IPS DF 19.7 (cell line): ENCODE measurements at regions not wholly inside any gene's neighbourhood (a gene's known extent, or its start where the extent isn't known, plus 50 kb on each side); places are given as distances from the start of the nearest gene placed in this dataset.
"Not testable (repeated sequence)": the region's sequence is repeated elsewhere in the genome, so short reads cannot be mapped to it uniquely, and the experiment has no call there.

Experiments used
- DNase-seq: peaks from one replicate; pipeline ENCODE4 v3.0.0-alpha.2; 2013; ENCODE audit warnings: low read depth, low spot score

GRCh38 chr18:44536619-44537018 lies 144.1 kb upstream of the SETBP1 start:
- no peak for DNase-seq

- DNase-seq, result no peak
Measured at GRCh38 chr18:44537526-44537925, 143.2 kb upstream of the SETBP1 start.

GRCh38 chr18:44539926-44540325 lies 140.8 kb upstream of the SETBP1 start:
- no peak for DNase-seq

GRCh38 chr18:44541159-44541558 lies 139.5 kb upstream of the SETBP1 start:
- no peak for DNase-seq

- no peak for DNase-seq
Measured at GRCh38 chr18:44541781-44542180, 138.9 kb upstream of the SETBP1 start.

- DNase-seq, result no peak
Measured at GRCh38 chr18:44543387-44543786, 137.3 kb upstream of the SETBP1 start.

DNA sequence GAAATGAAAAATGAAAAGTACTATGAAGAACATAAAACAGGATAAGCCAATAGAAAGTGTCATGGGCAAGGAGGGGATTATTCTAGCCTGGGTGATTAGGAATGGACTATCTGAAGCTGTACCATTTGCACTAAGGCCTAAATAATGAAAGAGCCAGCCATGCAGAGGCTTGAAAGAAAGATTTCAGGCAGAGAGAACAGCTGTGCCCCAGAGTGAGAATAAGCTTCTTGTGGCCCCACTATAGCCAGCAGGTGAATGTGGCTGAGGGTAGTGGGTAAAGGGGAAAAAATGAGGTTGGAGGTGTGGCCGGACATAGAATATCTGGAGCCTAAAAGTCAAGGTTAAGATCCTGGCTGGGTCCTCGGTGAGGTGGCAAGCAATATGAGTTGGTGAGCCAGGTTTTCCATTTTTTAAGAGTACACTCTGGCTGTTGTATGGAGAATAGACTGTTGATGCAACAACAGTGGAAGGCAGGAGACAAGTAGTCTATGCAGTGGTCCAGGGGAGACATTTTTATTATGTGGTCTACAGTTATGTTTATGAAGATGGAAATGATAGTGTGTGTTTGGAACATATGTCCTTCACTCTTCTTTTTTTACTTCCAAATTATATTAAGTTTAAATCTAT lies 135.2 kb upstream of the SETBP1 start:
- no peak for DNase-seq

DNA sequence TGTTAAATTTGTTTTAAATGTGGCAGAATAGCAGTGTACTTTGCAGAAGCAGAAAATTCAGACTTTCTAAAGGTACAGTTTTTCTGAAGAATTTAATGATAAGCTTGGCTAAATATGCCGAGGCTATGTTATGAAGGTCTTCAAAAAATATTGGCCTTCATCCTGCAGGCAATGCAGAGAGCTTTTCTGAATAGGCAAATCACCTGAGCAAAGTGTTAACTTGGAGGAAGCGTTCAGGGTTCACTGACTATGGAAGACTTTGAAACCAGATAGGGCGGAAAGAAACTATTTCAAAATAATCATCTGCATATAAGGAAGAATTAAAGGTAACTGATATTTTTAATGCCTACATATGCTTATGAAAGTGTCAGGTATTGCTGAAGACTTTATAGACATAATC lies 133.7 kb upstream of the SETBP1 start:
- DNase-seq, result no peak

- DNase-seq, result no peak
Measured at GRCh38 chr18:44548291-44549221, 132.1 kb upstream of the SETBP1 start.

- peak; percentile 42 for DNase-seq
Measured at GRCh38 chr18:44552706-44553105, 128.0 kb upstream of the SETBP1 start.

DNA sequence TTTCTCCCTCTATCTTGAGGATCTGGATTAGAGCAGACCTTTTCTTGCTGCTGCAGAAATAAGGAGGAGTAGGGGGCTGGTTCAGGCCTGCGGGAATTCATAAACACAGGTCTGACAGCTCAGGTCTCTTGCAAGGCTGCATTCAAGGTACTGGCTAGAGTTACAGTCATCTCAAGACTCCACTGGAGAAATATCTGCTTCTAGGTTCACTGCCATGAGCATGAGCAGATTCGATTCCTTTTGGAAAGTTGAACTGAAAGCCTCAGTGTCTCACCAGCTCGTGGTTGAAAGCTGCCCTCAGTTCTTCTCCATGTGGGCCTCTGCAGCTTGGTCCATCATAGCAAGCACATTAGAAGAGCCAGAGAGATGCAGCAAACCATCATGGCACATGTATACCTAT lies 124.4 kb upstream of the SETBP1 start:
- no peak for DNase-seq

DNA sequence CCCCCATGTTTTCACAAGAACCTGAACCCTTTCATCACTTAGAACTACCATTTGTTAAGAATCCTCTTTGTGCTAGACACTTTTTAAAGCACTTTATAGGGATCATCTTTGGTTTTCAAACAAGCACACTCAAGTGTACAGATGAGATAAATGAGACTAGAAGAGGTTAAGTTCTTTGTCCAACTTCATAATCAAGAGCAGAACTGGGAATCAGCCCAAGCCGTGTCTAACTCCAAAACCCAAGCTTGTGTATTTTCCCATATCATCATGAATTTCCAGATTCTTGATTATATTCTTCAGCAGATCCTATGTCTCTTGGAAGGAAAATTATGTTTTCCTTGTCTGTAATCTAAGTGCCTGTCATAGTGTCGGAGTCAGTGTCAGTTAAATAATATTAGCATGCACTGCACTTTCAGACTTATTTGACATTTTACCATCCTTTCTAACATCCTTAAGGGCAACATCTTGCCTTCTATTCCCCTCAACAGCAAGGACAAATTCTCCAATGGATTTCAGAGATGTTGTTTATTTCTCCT lies 123.0 kb upstream of the SETBP1 start:
- DNase-seq, result no peak

GRCh38 chr18:44558767-44559166 lies 121.9 kb upstream of the SETBP1 start:
- no peak for DNase-seq

DNA sequence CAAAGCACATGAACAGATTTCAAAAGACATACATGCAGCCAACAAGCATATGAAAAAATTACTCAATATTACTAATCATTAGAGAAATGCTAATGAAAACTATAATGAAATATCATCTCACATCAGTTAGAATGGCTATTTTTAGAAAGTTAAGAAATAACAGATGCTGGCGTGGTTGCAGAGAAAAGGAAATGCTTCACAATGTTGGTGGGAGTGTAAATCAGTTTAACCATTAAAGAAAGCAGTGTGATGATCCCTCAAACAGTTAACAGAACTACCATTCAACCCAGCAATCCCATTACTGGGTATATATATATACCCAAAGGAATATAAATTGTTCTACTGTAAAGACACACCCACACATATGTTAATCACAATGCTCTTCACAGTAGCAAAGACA lies 117.7 kb upstream of the SETBP1 start:
- no peak for DNase-seq

- DNase-seq, result no peak
Measured at GRCh38 chr18:44564922-44565321, 115.8 kb upstream of the SETBP1 start.

GRCh38 chr18:44568342-44568741 lies 112.3 kb upstream of the SETBP1 start:
- no peak for DNase-seq

DNA sequence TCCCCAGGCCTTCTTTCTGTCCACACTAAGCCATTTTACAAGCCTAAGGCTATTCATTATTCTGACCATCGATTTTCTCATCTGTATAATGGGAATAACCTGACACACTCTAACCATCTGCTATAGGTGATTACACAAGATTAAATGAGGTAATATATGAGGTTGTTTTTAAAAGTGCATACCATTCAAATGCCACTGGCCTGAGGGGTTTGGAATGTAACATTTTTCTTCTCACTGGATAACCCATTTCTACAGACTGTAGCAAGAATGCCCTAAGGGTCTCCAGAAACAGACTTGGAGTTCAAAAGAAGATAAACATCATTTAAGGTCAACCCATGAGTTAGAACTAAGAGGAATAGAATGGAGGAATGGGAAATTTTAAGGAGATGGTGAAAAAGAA lies 111.7 kb upstream of the SETBP1 start:
- DNase-seq, result no peak

DNA sequence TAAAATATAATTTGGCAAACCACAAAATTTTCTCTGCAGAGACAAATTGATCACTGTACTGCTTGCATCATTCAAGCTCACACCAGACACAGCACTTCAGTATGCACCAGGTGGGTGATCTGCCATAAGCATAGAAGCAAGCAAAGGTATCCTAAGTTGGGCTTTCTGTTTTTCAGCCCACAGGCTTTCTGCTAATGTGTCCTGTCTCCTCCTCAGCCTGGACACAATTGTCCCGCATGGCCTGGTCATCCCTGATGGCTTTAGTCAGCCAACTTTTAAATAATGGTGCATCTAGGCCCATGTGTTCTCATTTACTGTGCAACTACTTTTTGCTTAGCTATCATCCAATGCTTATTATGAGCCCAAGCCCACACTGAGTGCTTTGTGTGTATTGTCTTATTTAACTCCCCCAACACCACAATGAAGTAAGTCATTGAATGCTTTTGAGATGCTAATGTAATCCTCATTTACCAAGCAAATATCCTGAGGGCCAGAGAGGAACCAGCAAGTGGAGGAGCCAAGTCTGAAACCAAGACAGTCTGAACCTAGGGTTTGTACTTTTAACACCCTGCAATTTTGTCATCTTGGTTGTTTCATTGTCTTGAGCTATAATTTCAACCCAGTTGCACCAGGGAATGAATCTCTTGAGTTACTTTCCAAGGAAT lies 111.2 kb upstream of the SETBP1 start:
- DNase-seq, result no peak

DNA sequence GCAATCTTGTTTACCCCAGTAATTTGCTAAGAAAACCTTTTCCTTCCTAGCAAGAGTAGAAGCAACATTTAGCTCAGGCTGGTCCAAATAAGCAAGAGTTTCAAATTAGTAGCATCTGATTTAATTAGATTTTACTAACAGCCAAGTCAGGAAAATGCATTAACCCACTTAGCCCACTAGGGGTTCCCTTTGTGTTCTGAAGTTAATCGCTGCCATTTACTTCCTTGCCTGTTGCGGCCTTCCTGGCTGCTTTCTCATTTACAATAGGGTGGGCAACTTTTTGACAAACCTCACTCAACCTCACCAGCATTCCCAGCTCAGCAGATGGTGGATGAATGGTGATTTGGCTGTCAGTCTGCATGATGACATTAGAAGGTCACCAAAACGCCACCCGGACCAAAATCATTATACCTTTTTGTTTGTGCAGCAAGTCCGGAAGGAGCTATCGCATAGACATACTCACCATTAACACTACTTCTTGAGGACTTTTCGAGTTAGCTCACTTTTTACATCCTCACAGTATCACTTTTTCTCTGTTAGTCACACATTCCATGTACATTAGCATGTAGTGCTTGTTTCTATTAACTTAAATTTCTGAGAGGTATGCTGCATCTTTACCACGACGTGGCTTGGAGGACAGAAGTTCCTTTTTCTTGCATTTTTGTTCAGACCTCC lies 101.5 kb upstream of the SETBP1 start:
- DNase-seq, result no peak

DNA sequence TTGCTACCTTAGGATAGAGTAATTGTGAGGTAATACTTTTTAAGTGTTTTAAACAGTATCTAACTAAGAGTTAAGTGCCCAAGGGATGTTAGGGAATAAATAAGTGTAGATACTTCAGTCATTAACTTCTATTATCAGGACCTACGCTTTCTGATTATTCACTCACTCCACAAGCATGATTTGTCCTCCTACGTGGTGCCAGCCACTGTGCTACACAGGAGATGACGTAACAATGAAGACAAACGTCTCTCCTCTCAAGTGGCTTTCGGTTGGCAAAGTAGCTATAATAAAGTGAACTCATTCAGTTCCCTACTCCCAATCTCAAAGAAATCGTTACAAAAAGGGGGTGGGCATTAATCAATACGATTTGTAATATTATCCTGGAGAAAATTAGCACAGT lies 100.9 kb upstream of the SETBP1 start:
- no peak for DNase-seq

GRCh38 chr18:44580159-44580558 lies 100.5 kb upstream of the SETBP1 start:
- DNase-seq, result no peak

DNA sequence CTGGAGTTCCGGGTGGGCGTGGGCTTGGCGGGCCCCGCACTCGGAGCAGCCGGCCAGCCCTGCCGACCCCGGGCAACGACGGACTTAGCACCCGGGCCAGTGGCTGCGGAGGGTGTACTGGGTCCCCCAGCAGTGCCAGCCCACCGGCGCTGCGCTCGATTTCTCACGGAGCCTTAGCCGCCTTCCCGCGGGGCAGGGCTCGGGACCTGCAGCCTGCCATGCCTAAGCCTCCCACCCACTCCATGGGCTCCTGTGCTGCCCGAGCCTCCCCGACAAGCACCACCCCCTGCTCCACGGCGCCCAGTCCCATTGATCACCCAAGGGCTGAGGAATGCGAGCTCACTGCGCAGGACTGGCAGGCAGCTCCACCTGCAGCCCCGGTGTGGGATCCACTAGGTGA lies 99.9 kb upstream of the SETBP1 start:
- DNase-seq, result not testable (repeated sequence)
